ENCODE measurements at regions not wholly inside any gene's neighbourhood (a gene's known extent, or its start where the extent isn't known, plus 50 kb on each side); places are given as distances from the start of the nearest gene placed in this dataset.

DNA sequence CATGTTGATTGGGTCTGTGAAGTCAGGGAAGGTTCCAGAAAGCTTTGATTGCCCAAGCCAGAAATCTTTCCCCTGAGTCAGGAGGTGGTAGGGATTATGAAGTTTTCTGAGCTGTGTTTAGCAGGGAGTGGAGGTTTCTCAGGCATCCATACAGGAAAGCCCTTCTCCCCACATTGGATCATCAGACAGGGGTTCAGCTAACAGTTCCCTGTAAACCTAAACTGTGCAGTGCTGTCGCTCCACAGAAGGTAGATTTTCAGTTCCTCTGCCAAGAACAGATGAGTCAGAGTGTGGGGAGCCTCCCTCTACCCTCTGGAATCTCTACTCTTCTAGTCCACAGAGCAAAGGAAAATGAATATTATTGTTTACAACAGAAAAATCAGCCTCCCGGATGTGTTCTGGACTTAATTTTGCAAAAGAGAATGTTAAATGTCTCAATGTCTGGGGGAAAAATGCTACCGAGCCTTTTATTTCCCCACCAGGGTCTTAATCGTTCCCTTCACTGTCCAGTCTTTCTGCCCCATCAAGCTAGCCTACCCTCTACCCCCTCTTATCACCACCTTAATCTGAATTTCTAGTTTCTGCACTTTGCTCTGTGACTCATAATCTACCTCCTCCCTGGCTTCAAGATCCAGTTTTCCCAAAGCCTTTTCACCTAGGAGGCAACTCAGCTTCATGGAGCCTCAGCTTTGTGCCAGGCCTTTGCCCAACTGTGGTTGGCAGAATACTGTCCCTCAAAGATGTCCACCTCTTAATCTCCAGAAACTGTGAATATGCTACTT lies 355.6 kb downstream of the PRDM2 start:
- no peak for DNase-seq

DNA sequence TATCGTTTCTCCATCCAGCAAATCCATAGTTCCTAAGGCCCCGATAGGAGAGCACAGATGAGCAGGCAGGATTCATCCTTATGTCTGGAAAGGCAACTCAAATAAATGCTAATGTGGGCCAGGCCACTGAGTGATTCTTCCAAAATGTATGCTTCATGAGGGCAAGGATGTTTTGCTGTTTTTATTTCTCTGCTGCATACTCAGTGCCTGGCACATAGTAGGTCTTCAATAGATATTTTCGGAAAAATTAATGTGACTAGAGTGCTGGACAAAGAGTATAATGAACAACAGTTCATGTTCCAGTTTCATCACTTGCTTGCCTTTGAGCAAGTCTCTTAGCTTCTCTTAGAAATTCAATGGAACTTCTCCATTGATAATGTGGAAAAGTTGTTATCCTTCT lies 357.7 kb downstream of the PRDM2 start:
- DNase-seq = no peak

DNA sequence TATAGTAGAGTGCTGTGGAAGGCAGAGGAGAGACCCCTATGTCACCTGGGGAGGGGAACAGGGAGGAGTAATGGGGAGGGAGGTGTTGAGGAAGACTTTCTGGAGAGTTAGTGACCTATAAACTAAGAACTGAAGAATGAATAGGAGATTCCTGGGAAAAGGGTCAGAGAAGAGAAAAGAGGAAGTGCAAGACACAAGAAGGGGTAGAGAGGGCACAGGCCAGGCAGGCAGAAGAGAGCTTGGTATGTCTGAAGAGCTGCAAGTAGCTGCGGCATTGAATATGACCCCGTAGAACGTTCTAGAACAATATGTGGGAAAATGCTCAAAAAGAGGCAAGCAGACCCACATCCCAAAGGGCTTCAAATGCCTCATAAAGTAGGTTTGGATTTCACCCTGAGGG lies 361.2 kb downstream of the PRDM2 start:
- DNase-seq = no peak

DNA sequence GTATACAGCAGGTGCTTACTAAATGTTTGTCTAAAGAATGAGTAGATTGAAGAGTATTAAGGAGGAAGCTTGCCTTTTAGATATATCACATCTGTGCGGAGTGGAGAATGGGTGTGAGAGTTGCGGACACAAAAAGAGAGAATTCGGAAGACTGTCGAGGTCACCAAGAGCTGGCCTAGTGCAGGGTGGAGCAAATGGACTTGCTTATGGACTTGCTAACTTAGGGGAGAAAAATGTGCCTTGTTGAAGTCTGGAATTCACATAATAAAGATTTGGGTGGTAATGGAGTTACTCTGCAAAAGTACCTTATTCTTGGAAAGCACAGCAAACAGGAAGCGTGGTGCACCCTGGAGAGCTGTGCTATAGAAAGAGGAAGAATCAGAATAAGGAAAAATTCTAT lies 361.7 kb downstream of the PRDM2 start:
- no peak for DNase-seq

DNA sequence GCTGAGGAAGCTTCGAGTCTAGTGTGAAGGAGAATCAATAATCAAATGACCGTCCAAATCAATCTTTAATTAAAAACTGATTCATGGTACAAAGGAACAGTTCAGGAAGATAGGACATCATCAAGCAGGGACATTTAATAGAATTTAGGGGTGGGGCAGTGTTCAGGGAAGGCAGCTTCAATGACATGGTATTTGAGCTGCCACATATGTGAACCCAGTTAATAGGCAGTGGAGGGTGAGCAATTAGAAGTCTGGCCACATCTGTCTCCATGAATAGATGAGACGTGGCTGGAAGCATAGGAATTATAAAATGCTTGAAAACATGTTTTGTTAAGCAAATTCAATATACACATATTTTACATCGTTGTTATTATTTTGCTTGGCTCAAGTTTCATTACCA lies 362.7 kb downstream of the PRDM2 start:
- peak in 1 of 2 experiments; percentile 27 for DNase-seq

DNA sequence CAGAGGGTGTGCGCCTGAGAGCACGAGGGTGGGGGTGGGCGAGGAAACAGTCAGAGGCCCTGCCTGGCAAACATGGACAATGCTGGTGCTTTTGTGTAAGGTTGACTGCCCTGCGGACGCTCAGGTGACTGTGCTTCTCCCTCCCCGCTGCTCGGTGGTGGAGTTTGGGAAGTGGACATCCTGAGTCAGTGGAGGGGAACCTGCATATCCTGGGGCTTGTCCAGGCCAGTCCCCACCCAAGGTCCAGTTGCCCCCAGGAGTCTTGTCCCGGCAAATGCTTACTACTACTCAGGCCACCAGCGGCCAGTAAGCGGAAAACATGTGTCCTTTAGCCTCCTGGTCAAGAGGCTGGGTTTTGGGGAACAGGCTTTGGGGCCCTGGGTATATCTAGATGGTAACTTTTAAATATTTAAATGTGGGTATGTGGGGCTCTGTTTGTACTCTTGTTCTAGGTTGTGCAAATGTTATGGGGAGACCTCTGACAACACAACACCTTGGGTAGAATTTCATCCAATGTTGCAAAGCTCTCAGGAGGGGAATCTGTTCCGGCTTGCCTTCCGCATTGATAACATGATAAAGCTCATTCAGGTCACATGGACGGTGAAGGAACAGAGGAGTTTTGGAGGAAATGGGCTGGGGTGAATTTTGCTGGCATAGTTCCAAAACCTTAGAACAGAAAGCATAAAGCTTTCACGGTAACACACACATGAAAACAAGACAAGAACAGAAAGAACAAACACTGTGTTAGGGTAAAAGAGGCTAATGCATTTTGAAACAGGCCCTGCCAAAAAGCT lies 364.9 kb downstream of the PRDM2 start:
- DNase-seq = no peak

DNA sequence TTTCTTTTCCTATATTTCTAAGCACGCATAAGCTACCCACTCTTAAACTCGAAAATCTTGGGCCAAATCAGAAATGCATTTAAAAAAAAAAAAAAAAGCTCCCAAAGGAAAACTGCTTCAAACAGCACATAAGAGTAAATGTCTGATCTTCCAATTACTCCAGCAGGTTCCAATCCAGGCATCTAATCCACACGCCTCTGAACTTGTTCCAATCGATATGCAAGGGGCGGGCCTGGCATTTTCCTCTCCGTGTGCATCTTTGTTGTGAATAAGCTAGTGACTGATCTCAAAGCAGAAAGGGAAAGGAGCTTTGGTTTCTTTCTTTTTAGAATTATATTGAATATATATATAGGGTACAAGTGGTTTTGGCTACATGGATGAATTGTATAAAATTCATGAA lies 365.5 kb downstream of the PRDM2 start:
- no peak for DNase-seq

DNA sequence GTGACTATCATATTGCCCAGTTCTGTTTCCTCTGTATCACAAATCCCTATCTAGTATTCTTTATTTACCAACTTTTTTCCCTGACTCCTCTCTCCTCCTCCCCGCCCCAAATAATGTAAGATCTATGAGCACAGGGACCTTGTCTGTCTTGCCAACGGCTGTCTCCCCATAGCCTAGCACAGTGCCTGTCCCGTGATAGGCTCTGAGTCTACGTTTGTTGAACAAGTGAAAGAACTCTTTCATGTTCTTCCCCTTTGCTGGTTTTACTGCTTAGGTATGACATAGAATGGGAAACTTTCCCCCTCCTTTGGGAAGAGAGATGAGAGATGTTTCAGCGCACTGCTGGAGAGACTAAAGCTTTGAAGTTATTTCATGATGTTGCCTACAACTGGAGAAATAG lies 367.0 kb downstream of the PRDM2 start:
- no peak for DNase-seq

DNA sequence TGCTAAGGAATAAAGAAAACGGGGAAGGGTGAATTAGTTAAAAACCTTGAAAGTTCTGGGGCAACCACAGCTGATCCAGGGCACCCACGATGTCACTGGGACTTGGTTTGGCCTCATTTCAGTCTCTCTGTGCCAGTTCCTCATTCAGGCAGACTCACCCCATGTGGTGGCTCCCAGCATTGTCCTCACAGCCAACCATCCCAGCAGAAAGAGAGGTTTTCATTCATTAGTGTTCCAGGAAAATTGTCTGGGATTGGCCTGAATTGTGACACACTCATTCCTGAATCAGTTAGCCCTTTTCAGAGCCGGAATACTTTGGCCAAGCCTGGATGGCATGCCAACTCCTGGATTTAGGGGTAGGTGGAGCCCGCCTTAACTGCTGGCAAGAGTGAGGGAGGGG lies 367.7 kb downstream of the PRDM2 start:
- DNase-seq = no peak

DNA sequence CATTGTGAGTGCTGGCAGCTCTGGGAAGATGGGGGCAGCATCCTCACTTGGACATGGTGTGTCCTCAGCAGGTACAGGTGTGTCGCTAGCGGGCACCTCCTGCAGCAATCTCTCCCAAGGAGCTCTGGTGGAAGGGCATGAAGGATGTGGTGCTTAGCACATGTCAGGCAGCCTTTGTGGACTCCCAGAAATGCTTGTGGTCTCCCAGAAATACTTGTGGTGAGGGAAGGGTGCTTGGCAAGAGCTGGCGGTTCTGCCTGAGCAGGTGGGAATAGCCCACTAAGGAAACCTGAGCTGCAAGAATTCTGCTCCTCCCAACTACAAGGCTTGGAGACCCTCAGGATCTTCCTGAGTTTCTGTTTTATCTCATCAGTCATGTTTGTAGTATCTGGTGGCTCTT lies 371.6 kb downstream of the PRDM2 start:
- no peak for DNase-seq

DNA sequence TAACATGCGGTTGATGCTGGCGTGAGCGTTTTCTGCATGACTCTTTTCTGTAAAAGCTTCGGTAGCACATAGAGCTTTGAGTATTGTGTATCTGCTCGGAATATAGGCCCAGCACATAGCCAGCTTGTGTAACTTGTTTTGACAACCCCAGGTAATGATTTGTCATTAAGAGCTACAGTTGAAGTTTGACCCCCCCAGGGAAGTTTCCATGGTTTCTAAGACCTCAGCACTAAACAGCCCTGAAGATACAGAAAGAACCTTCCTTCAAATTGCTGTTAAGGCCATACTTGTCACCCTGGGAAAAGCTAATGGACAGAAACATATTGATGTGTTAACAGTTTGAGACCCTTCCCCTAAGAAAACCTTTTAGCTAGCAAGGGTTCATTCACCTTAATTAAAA lies 380.7 kb downstream of the PRDM2 start:
- DNase-seq = no peak

DNA sequence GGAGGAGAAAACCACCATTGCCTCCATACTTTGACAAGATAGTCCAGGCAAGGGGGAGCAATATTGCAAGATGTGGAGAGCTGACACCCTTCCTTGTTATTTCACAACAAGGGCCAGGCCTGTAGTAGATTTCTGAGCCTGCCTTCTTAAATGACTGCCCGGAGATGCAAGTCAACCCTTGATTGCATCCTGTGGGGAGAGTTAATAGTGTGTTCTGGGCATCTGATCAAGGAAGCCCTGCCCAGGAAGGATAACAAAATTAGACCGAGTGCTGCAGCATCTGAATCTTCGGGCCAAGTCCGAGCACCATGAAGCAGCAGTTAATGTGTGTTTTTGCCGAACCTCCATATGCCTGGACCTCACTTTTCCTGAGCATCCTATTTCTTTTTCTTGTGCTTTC lies 382.3 kb downstream of the PRDM2 start:
- DNase-seq = no peak

DNA sequence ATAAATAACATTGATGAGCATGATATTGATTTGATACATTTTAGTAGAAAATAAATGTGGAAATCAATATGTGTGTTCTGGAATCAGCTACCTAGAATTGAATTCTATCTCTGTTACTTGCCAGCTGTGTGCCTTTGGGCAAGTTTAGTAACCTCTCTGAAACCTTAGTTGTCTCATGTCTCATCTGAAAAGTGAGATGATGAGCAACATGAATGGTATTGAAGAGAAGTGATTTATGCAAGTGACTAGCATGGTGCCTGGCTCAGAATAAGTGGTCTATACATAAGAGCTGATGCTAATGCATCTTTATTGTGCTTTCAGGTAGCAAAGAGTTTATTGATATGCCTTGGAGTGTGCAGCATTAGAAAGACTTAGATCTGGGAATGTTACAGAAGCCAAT lies 383.3 kb downstream of the PRDM2 start:
- DNase-seq = no peak

DNA sequence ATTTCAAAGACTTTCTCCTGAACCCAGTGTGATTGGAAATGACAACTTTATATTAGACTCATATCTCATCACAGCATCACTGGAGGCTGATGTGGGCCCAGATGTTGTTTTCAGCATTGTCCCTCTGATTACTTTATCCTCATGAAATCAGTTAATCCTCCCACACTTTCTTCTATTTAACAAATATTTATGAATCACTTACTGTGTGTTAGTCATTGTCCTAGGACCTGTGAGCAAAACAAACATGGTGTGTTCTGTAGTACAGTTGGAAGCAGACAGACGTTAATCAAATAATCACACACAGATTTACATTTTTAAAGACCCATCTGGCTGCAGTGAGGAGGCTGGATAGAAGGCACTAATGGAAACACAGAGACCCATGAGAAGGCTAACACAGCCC lies 383.7 kb downstream of the PRDM2 start:
- DNase-seq = peak; percentile 12 to 66

DNA sequence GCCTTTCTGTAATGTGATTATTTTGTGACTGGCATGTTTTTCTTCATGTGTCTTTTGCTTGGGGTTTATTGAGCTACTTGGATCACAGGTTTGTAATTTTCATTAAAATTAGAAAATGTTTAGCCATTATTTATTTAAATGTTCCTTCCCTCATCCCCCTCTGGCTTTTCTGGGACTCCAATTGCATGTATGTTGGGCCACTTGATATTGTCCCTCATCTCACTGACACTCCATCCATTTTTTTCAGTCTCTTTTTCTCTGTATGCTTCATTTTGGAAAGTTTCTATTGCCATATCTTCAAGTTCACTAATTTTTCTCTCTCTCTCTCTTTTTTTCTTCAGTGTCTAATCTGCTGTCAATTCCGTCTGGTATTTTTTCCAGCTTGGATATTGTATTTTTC lies 390.1 kb downstream of the PRDM2 start:
- no peak for DNase-seq

DNA sequence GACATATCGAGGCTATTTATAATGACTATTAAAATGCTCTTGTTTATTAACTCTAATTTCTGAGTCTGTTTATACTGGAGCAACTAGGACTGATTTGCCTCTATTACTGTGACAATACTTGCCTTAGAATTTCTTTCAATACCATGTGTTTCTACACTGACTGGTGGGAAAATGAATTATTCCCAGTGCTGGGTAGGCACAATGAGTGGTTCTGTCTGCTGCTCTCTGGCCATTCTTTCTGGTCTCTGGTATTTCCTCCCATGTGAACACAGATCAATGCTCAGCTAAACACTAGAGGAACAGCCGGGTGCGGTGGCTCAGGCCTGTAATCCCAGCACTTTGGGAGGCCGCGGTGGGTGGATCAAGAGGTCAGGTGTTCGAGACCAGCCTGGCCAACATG lies 390.5 kb downstream of the PRDM2 start:
- no peak for DNase-seq

DNA sequence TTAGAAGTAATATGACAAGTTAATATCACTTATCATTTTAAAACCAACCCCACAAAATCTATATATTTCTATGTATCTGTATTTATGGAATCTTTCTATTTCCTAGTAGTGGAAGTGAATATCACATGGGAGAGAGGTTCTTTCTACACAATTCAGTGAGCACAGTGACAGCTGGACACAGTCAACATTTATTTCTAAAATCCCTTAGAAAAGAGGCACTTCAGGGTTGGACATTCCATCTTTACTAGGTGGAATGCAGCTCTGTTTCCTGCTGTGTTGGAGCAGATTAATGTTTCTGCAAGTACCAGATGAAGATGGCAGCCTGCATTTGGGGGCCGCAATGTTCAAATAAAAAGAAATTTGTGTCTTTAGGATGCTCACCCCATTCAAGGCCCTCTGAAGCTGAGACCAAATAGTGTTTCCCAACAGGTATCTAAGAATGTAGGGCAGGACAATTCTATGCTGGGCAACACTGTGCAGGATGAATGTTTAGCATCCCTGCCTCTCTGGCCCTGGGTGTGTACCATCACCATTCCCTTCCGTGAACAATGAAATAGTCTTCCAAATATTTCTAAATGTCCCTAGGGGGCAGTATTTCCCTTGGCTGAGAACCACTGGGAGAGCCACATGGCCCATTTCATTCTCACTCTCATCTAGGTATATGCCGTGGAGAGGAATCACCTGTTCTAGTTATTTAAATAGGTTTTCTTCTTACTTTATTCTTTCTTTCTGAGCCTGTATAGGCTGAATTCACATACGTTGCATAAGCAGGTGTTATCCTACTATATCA lies 394.8 kb downstream of the PRDM2 start:
- peak in 1 of 2 experiments; percentile 38 for DNase-seq

DNA sequence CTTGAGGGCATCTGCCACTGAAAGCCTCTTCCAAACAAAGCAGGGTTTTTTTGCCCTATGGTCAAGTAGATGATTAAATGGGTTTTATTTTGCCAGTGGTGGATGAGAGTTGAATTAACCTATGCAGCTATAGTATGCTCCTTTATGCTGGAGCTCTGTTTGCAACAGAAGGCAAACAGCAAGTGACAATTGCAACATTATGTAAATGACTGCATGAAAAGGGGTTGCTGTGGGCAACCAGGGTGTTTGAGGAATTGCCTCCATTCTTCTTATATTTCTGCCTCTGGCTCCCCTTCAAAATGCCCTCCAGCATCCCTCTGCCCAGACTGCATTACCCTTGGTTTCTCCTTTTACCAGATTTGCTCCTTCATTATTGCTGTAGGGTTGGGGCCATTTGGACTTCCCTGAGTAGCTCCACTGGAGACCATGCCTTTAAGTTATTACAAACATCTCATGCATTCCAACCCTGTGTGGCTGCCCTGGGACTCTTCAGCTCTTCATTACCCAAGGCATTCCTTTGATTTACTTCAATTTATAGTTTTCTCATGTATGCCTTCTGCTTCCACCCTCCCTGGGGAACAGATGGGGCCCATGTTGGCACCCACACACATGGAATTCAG lies 398.4 kb downstream of the PRDM2 start:
- DNase-seq = no peak

DNA sequence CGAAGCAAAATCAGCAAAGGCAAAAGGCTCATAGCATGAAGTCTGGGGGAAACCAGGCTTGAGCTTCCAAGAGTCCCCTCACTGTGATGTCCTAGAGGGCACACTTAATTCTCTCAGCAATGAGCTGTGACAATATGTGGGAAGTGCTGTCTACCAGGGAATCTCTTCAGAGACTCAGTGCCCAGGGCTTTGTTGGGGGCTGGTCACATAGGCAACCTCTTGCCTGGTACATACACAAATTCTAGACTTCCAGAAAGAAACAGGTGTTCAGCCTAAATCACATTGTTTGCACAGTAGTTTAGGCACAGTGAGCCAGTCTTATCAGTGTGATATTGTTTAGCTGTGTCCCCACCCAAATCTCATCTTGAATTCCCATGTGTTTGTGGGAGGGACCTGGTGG lies 400.5 kb downstream of the PRDM2 start:
- DNase-seq = no peak

DNA sequence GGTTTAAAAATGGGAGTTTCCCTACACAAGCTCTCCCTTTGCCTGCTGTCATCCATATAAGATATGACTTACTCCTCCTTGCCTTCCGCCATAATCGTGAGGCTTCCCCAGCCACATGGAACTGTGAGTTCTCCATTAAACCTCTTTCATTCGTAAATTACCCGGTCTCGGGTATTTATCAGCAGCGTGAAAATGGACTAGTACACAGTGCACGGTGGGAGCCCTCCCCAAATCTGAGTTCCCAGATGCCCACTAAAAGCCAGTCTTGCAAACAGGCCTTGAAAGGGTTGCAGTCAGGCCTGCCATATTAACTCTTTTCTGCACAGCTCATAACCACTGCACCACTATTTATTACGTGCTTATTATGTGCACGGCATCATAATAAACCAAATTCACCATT lies 400.9 kb downstream of the PRDM2 start:
- DNase-seq = no peak

DNA sequence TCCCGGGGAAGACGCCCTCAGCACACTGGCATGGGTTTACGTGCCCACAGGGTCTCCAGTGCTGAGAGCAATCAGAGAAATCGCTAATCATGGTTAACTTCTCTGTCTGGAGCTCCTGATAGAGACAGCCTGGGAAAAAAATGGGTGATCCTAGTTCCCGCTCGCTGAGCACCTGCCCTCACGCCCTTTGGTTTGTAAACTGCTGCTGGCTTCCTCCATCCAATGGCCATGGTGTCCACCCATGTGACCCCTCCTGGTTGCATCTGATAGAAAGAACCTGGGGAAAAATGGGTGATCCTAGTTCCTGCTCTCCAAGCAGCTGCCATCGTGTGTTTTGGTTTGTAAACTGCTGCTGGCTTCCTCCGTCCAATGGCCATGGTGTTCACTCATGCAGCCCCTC lies 402.2 kb downstream of the PRDM2 start:
- DNase-seq = no peak

DNA sequence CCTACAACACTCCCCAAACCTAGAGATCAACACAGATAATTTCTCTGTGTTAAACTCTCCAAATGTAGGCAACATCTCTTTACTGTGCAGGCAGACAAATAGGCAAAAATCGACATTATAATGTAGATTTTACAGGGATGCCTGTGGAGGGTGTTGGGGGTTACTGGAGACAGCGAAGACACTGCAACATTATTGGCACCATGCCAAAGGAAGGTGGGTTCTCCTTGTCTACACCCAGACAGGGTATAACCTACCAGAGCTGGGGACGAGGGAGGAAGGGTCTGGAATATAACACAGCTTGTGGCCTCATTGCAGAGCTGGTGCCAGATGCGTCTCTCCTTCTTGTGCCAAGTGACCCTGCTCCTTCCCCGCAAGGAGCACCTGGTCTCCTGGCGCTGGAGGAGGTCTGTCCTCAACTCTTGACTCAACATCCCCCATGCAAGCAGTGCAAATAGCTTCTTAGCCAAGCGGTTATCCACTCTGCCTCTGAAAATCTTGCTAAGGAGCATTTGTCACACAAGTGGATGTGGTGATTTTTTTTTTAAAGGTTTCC lies 404.0 kb downstream of the PRDM2 start:
- peak in 1 of 2 experiments; percentile 35 for DNase-seq

DNA sequence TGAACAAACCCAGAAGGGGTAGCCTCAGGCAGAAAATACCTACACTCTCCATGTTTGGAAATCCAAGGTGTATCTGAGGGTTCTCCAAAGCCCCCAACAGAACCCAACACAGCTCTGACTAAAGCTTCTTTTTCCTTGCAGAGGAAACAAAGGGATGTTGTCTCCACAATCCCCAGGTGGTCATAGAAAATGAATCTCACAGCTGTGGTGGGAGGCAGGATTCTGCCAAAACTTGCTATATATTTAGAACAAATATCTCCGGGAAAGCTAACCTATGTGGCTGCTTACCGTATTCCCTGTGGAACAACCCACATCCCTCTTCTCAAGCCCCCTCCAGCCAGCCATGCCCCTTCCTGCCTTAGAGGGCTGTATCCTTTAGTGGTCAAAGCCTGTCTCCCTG lies 406.1 kb downstream of the PRDM2 start:
- no peak for DNase-seq

All from NCI-H524 (cell line).